Hippocampal formation (tissue), 2 donors: ENCODE measurements at regions not wholly inside any gene's neighbourhood (a gene's known extent, or its start where the extent isn't known, plus 50 kb on each side); places are given as distances from the start of the nearest gene placed in this dataset.
"Not testable (repeated sequence)": the region's sequence is repeated elsewhere in the genome, so short reads cannot be mapped to it uniquely, and the experiment has no call there.

ENCODE experiments used
- DNase-seq, 2 donors: peaks; one replicate each; lab custom pipeline; 2025; lab: John Stamatoyannopoulos, UW

GRCh38 chr13:56412856-56413255, 727.9 kb upstream of the PRR20A start:
- no peak for DNase-seq

- no peak for DNase-seq
These were observed 716.5 kb upstream of the PRR20A start for GRCh38 chr13:56424246-56424645.

GRCh38 chr13:56457535-56458190, 683.1 kb upstream of the PRR20A start:
- no peak for DNase-seq

- no peak for DNase-seq
These were observed 681.4 kb upstream of the PRR20A start for GRCh38 chr13:56459286-56459685.

GRCh38 chr13:56501750-56502149, 639.0 kb upstream of the PRR20A start:
- DNase-seq, result no peak

- DNase-seq, result no peak
These were observed 629.9 kb upstream of the PRR20A start for GRCh38 chr13:56510836-56511235.

GRCh38 chr13:56512336-56512735, 628.4 kb upstream of the PRR20A start:
- not testable (repeated sequence) for DNase-seq

GRCh38 chr13:56515441-56515840, 625.3 kb upstream of the PRR20A start:
- no peak for DNase-seq

GRCh38 chr13:56528040-56528790, 612.5 kb upstream of the PRR20A start:
- DNase-seq, result no peak

GRCh38 chr13:56530096-56530495, 610.6 kb upstream of the PRR20A start:
- DNase-seq, result no peak

GRCh38 chr13:56547921-56548320, 592.8 kb upstream of the PRR20A start:
- DNase-seq, result not testable (repeated sequence)

- DNase-seq, result no peak
These were observed 581.9 kb upstream of the PRR20A start for GRCh38 chr13:56558698-56559320.

GRCh38 chr13:56561327-56561726, 579.4 kb upstream of the PRR20A start:
- no peak for DNase-seq

GRCh38 chr13:56563663-56564062, 577.1 kb upstream of the PRR20A start:
- DNase-seq, result no peak

GRCh38 chr13:56586976-56587375, 553.7 kb upstream of the PRR20A start:
- no peak for DNase-seq

- no peak for DNase-seq
These were observed 525.1 kb upstream of the PRR20A start for GRCh38 chr13:56615572-56615971.

- DNase-seq, result no peak
These were observed 517.9 kb upstream of the PRR20A start for GRCh38 chr13:56622840-56623239.

GRCh38 chr13:56628886-56629285, 511.8 kb upstream of the PRR20A start:
- DNase-seq, result not testable (repeated sequence)

GRCh38 chr13:56631060-56631459, 509.7 kb upstream of the PRR20A start:
- DNase-seq, result not testable (repeated sequence)

- DNase-seq, result no peak
These were observed 487.7 kb upstream of the PRR20A start for GRCh38 chr13:56653043-56653442.

GRCh38 chr13:56659041-56659471, 481.7 kb upstream of the PRR20A start:
- DNase-seq, result no peak

GRCh38 chr13:56670563-56670962, 470.2 kb upstream of the PRR20A start:
- DNase-seq, result no peak

GRCh38 chr13:56681404-56681803, 459.3 kb upstream of the PRR20A start:
- no peak for DNase-seq
